Gastroesophageal sphincter (tissue), 3 donors: ENCODE measurements at regions not wholly inside any gene's neighbourhood (a gene's known extent, or its start where the extent isn't known, plus 50 kb on each side); places are given as distances from the start of the nearest gene placed in this dataset.

ENCODE experiments used
- CTCF ChIP-seq, 4 experiments: fragments of 200-600 bp in 2 of 4; fragments of 450-650 bp in 2 of 4; sonication (generic) in 1 of 4; IDR thresholded peaks; one replicate each; pipeline ENCODE4 v1.5.1; 2017 to 2019; ENCODE audit warnings: antibody characterized with exemption in 4 of 4, mild to moderate bottlenecking in 2 of 4, moderate library complexity in 2 of 4
- EP300 ChIP-seq: sonication (generic); formaldehyde crosslinking; IDR thresholded peaks from one replicate; pipeline ENCODE4 v1.6.1; 2017; ENCODE audit warnings: antibody characterized with exemption, mild to moderate bottlenecking
- POLR2A ChIP-seq, 2 donors: fragments of 450-650 bp; IDR thresholded peaks; one replicate each; pipeline ENCODE4 v1.6.1; 2017; ENCODE audit warnings: antibody characterized with exemption in 2 of 2, mild to moderate bottlenecking in 2 of 2, moderate library complexity in 1 of 2
- POLR2AphosphoS5 ChIP-seq: sonication (generic); formaldehyde crosslinking; IDR thresholded peaks from one replicate; pipeline ENCODE4 v1.6.1; 2017; ENCODE audit warnings: antibody characterized with exemption

GRCh38 chr10:34906067-34906965 lies 91.2 kb upstream of the PARD3 start:
- TF ChIP-seq CTCF (IDR thresholded peaks at IDR 0.05), result no peak
- no peak for TF ChIP-seq POLR2A (IDR thresholded peaks at IDR 0.05)
- no peak for TF ChIP-seq POLR2AphosphoS5
- TF ChIP-seq EP300, result no peak
